Epithelial cell of proximal tubule (primary cell): ENCODE measurements at regions not wholly inside any gene's neighbourhood (a gene's known extent, or its start where the extent isn't known, plus 50 kb on each side); places are given as distances from the start of the nearest gene placed in this dataset.

Experiments used
- DNase-seq: peaks from one replicate; pipeline ENCODE4 v3.0.0-alpha.2; 2011; ENCODE audit warnings: low read depth
- H3K4me3 ChIP-seq: 2 replicates; pipeline ENCODE4 v1.5.1; 2011; ENCODE audit warnings: low read depth, mild to moderate bottlenecking, low read length
- TF ChIP-seq, protein P1 (sequence below): conservative IDR thresholded peaks from 2 replicates; pipeline ENCODE4 v1.5.1; 2012; ENCODE audit warnings: low read depth, mild to moderate bottlenecking, low read length

DNA sequence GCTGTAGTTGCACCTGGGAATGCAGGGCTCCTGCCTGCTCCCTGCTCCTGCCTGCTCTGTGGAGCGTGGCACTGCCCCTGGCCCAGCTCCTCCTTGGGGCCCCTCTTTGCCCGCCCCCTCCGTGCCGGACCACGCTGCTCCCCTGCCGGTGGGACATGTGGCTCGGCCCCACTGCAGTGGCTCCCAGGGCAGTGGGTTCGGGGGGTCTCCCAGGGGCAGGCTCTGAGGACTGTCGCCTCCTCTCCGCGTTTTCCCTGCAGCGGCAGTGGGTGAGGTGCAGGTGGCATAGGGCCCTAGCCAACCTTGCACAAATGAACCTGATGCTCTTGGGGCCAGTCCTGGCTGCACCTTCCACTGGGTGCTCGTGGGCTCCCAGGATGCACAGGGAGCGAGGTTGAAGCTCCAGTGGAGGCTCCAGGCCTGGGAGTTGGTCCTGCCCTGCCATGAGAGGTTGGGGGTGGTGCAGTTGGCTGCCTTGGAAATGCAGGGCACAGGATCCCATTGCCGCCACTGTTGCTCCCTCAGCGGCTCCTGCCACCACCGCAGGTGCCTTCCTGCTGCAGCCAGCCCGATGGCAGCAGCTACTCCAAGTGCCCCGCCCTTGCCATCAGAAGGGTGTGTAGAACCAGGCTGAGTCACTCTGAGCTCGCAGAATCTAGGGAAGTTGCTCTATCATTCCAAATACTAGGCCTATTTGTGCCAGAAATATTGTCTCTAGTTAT, 313.1 kb upstream of the SYT4 start:
- TF ChIP-seq, protein P1, sequence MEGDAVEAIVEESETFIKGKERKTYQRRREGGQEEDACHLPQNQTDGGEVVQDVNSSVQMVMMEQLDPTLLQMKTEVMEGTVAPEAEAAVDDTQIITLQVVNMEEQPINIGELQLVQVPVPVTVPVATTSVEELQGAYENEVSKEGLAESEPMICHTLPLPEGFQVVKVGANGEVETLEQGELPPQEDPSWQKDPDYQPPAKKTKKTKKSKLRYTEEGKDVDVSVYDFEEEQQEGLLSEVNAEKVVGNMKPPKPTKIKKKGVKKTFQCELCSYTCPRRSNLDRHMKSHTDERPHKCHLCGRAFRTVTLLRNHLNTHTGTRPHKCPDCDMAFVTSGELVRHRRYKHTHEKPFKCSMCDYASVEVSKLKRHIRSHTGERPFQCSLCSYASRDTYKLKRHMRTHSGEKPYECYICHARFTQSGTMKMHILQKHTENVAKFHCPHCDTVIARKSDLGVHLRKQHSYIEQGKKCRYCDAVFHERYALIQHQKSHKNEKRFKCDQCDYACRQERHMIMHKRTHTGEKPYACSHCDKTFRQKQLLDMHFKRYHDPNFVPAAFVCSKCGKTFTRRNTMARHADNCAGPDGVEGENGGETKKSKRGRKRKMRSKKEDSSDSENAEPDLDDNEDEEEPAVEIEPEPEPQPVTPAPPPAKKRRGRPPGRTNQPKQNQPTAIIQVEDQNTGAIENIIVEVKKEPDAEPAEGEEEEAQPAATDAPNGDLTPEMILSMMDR: no peak
- H3K4me3 ChIP-seq: no peak overlapping the region
- no peak for DNase-seq

DNA sequence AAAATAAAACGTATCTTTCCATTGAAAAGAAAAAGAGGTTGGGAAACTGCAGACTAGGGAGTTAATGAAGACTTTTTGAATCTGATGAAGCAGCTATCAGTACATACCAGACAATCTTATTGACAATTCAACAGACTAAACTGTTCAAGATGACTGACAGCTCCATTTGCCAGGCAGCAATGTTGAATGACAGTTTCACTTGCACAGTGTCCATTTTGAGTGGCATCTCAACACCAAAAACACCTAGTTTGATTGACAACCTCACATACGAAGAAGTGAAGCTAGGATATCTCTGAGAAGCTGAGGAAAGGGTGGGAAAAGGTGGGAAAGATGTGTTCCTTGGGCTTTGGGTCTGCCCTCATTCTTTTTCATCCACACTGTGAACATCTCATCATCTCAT, 315.0 kb upstream of the SYT4 start:
- no peak for DNase-seq
- no peak overlapping the region for H3K4me3 ChIP-seq
- TF ChIP-seq, protein P1: no peak

DNA sequence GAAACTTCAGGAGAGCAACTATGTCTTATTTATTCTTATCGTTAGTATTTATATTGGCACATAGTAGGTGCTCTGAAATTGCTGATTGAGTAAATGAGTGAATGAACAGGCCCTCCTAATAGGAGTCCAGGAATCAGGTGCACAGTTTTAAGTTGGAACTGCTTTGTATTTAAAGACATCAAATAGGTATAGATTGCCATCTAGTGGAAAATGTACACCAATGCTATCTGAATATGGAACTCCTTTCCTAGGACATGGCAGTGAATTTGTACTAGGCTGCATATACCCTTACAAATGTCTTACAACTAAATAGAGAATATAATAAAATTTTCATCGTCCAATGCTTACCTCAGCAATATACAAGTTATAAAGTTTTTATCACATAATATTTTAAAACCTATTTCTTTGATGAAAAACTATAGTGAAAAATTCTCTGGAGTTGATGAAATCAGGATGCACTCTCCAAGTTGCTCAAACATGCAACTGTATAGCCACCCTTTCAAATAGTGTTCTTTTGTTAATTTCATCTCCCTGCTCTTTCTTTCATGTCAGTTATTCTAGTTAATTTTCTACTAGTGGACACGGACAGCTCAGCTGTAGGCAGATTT, 318.9 kb upstream of the SYT4 start:
- no peak overlapping the region for H3K4me3 ChIP-seq
- DNase-seq: no peak
- TF ChIP-seq, protein P1: peak; percentile 61

DNA sequence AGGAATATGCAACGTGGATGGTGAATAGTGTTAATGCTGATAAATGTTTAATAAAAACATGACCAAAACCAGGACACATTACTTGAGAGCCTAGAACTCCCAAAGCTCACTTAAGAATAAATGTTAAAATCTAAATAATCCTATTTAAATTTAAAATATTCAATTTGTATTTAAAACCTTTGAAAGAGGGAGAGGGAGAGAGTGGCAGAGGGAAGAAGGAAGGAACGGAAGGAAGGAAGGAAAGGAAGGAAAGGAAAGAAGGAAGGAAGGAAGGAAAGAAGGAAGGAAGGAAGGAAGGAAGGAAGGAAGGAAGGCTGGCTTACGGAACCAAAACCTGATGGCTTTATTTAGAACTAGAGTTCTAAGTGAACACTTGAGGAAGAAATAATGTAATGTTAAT, 324.1 kb upstream of the SYT4 start:
- TF ChIP-seq, protein P1: no peak
- no peak for DNase-seq
- no peak overlapping the region for H3K4me3 ChIP-seq

DNA sequence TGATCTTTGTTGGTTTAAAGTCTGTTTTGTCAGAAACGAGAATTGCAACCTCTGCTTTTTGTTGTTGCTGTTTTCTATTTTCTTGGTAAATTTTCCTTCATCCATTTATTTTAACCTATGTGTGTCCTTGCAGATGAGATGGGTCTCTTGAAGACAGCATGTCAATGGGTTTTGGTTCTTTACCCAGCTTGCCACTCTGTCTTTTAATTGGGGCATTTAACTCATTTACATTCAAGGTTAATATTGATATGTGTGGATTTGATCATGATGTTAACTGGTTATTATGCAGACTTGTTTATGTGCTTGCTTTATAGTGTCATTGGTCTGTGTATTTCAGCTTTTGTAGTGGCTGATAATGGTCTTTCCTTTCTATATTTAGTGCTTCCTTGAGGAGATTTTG, 327.9 kb upstream of the SYT4 start:
- no peak for DNase-seq
- TF ChIP-seq, protein P1: no peak
- H3K4me3 ChIP-seq: no peak overlapping the region

DNA sequence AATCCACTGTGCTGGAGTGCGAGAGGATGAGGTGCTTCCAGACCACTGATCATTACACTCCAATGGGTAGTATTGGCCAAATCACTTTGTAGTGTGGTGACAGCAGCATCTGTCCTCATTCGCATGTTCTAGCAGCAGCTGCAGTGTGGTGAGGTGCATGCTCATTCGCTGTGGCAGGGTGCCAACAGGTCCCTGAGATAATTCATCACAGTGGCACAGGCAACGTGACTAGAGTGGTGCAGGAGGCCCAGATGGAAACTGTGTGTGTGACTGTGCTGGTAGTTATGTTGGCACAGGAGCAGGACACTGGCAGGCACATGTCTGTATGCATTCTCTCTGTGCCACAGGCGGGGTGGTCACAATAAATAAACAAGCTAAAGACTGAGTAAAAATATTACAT, 329.5 kb upstream of the SYT4 start:
- no peak for DNase-seq
- no peak overlapping the region for H3K4me3 ChIP-seq
- TF ChIP-seq, protein P1: no peak

DNA sequence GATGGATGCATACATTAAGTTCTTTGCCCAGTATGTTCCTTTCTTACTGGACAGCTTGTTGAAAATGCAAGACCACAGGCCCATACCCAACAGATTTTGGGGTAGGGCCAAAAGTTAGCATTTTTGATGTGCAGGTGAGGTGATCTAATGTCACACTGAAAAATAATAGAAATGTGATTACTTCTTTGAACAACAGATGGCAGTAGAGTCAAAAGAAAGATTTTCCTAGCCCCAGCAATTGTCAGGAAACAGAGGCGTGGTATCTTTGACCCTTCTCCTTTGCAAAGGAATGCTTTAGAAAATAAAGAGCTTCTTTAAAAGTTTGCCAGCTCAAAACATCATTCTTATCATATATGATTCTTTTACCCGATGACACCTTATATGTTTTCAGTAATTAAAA, 343.6 kb upstream of the SYT4 start:
- no peak for DNase-seq
- H3K4me3 ChIP-seq: no peak overlapping the region
- TF ChIP-seq, protein P1: peak; percentile 63
